Smooth muscle cell of the brain vasculature (primary cell): ENCODE measurements at regions not wholly inside any gene's neighbourhood (a gene's known extent, or its start where the extent isn't known, plus 50 kb on each side); places are given as distances from the start of the nearest gene placed in this dataset.
"Not testable (repeated sequence)": the region's sequence is repeated elsewhere in the genome, so short reads cannot be mapped to it uniquely, and the experiment has no call there.

Experiments used
- DNase-seq: peaks from one replicate; pipeline ENCODE4 v3.0.0-alpha.2; 2012; ENCODE audit warnings: low read depth, low spot score

DNA sequence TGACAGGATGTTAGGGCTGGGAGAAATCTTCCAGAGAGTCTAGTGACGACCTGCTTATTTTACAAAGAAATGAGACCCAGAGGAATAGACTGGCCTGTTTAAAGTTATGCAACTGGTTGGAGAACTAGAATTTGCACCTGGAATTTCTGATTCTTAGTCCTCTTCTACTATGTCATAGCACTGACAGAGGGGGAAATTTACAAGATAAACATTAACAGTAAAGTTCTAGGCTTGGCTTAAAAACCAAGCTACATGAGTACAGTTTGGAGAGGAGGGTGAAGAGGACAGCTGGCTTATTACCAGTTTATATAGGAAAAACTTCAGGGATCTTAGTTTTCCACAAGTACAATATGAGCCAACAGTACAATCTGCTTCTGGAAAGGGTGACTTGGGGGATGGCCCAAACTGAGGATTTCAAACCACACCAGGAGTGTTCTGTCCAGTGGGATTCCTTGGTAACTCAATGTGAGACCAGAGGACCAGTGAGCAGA lies 269.6 kb downstream of the CD109 start:
- no peak for DNase-seq

DNA sequence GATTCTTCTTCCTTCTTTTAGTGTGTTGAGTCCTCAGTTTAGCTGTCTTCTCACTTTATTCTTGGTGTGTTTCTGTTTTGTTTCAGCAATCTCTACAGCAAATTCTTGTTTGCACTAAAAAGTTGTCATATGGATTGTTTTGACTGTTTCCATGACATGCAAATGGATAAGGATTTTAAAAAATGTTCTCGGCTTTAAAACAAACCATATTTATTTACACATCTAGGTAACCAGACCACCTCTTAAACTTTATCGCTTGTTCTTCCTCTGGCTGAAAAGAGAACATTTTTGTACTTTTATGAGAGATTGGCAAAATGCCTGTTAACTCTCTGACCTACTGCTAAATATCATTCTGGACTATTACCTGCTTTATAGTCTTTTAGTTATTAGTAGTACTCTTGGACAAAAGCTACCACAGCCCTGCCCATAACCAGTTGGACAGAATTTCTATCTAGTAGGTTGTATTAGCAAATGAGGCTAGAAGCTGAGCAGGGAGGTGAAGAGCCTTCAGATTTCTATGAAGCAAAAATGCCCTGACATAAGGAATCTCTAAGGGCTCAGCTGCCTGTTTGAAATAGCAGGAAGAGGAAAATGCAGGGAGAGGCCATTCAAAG lies 268.3 kb downstream of the CD109 start:
- DNase-seq, result no peak

DNA sequence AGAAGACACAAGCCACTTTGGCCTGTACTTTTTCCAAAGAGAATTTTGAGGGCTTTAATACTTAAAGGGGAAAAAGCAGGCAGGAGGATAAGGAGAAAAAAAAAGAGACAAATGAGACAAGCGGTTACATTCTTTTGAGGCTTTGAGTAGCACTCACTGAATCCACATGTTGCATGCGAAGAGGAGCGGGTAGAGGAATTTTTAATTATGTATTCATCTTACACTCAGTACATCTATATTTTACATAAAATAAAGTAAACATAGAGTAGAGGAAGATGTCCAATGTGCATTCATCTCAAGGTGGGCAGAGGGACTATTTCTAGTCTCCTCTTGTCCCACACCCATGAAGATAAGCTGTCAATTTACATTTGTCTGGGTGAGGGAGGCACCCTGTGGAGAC lies 266.9 kb downstream of the CD109 start:
- DNase-seq, result no peak

DNA sequence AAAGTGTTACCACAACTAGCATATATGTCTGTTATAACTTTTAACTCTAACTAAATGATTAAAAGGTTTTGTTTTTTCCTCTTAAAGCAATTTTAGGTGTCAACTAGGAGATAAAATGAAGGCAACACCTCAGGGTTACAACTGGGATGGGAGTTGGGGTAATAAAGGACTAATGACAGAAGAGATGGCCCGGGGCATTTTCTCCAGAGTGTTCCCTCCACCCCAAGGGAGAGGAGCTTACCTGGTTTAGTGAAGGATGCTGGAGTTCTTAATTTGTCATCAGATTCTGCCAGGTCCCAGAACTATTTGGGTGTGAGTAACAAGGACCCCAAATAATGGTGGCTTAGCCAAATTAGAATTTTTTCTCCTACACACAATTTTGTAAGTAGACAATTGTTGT lies 260.3 kb downstream of the CD109 start:
- no peak for DNase-seq

DNA sequence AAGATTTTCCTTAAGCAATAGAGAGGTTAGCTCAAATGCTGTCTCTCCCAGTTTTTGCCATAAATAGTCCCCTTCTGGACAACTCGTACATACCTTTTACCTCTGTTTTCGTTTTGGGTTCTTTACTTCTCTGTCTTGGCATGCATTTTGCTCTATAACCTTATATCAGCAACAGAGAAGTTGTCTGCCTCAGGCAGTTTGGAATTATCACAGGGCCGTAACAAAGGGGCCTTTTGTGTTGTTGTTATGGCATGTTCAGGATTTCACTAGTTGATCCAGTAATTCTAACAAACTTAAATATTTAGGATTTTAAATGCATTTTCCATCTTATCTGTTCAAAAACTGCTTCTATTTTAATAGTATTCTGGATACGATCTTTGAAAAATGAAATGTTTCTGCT lies 259.8 kb downstream of the CD109 start:
- no peak for DNase-seq

DNA sequence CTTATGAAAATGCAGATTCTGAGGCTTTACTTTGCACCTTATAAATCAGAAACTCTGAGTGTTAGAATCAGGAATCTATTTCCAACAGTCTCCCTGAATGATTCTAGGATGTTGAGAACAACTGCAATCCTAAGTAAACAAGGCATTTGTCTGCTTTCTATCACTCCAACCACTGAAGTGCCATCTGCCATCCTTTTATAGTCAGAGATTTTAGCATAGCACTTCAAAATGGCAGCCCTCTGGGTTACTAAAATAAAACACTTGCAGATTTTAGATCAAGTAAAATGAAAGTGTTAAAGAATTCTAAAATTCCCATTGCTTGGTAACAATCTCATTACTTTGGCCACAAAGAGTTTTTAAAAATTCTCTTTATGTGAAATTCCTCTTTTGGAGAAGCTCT lies 258.9 kb downstream of the CD109 start:
- no peak for DNase-seq

DNA sequence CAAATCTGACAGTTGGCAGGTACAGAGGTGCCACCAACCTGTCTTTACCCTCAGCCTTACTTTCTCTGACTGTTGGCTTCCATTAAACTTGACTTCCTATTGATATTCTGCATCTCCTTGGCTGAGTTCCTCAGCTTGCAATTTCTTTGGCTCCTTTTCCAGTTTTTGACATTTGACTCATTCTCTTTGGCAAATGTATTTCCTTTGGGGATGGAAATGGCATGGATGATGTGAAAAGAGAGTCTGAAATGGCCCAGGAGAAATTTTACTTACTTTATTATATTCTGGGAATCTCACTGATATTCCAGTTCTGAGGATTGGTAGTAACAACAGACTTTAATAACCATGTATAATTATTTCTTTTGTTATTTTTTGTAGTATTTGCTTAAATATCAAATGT lies 255.2 kb downstream of the CD109 start:
- no peak for DNase-seq

DNA sequence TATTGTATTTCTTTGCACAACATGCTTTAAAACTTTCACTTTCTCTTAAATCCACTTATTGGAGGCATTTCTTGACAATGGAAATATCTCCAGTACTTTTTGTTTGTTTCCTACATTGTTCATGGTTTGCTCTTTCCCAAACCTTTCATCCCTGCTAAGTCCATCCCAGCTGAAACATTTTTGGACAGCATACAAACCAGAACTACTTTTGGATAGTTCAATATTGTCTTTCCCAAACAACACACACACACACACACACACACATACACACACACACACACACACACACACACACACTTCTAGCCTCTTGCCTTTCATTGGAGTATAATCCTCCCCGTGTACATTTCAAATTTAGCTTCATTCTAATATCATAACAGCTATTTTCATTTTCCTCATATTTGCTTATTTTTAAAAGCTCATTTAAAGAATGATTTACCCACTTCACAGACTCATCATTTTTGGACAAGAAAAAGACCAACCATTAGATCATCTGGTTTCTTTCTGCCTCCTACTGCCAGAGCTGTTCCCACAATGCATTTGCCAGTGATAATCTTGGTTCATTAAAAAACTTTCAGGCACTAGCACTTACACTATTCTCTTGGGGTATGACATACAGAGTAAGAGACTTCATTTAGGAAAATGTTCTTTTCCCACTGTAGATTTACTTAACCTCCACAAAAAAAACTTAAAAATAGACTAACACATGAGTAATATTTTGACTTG lies 248.1 kb downstream of the CD109 start:
- DNase-seq, result no peak

DNA sequence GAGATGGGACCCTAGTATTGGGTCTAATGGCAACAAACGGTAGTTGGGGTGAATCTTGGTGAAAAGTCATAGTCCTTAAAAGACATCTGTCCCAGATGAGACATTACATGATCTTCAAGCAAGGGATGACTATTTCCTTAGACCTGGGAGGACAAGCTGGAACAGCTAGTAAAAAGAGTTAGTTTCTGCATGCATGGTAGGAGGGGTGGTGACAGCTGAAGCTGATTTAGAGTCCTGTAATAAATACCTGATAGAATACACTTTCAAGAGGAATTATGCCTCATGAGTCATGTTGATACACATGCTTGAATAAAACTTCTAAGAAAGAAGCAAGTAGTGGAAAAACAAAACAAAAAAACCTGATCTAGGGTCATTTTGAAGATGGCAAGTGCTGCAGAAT lies 247.4 kb downstream of the CD109 start:
- no peak for DNase-seq

DNA sequence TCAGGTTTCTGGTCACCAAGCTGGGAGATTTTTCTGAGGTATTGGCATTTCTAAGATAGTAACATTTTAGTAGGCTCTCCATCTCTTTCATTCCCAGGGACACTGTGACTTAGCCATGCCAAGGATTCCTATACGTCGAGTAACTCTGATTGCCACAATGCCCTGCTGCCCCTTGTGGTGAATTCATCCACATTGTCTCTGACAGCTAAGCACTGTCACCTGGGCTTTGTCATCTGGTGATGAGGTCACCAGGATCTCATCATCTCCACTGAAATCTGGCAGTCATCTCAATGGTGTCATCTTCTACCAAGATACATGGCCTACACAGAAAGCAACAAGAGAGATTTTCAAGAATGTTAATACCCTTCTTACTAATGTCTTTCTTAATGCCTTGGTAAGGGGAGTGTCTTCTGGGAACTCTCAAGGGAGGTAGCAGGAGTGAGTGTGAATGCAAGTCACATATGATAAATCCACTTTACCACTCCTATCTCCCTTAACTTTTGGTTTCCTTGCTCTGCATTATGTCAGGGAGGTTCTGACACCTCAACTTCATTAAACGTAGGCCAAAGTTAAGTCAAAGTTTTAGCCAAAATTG lies 246.7 kb downstream of the CD109 start:
- DNase-seq, result no peak

DNA sequence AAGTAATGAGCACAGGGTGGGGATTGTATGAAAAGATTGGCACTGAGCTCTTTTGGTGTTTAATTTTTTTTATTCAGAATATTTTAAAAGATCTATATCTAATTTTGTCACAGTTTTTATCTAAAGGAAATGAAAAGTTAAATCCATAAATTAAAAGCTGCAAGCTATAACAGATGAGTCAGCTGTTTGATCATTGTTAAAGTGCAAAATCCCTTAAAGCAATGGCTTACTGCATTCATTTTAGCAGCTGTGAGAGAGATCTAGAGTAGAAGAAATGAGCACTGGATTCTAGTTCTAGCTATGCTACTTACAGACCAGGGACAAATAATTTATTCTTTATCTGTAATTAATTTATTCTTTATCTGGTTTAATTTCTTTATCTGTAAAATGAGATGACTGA lies 245.9 kb downstream of the CD109 start:
- no peak for DNase-seq

DNA sequence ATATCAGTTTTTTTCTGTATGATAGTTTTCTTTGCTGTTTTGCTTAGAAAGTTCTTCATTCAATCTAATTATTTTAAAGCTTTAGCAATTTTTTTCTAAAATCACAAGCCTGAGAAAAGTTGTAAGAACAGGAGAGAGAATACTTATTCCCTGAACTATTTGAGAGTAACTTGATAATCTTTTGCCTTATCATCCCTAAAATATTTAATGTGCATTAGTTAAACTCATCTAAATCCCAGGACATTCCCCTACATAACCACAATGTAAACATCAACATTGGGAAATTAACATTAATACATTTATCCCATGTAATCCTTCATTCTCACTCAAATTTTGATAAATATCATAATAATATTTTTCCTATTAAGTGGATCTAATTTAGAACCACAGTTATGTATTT lies 241.8 kb downstream of the CD109 start:
- no peak for DNase-seq

DNA sequence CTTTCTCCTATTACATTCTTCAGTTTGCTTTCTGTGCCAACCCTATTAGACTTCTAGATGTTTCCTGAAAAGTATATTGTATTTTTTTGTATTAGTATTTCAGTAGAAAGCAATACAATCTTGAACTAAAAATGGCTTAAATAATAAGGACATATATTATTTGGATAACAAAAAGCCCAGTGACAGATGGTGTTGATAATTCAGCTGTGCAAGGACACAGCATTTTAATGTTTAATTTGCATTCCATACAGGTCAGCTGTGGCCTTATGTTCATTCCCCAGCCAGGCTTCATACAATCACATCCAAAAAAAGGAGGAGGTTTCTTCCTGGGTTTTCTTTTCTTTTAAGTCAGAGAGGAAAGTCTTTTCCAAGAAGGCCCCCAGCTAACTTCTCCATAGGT lies 236.9 kb downstream of the CD109 start:
- no peak for DNase-seq

DNA sequence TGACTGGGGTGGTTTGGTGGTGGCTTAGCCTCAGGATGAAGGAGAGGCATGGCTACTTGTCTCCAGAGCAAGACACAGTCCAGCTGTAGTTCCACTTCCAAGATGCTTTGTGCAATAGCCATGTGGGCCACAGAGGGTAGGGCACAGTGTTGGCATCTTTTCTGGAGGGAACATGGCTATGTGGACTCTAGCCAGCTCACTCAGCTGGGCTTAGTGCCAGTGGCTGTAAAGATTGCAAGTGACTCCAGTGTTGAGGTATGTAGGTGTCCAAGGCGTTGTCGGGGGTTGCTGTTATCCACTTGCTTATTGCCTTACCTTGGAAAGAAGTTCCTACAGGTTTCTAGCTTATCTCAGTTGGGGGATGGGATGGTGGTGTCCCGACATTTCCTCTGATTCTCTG lies 233.4 kb downstream of the CD109 start:
- DNase-seq, result no peak

DNA sequence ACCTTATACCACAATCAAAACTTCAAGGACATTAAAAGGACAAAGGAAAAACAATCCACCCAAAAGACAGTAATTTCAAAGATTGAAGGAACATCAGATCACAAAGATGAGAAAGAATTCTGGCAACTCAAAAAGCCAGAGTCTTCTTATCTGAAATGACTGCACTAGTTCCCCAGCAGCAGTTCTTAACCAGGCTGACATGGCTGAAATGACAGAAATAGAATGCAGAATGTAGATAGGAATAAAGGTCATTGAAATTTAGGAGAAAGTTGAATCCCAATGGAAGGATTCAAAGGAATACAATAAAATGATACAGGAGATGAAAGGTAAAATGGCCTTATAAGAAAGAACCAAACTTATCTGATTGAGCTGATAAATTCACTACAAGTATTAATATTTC lies 231.4 kb downstream of the CD109 start:
- no peak for DNase-seq

DNA sequence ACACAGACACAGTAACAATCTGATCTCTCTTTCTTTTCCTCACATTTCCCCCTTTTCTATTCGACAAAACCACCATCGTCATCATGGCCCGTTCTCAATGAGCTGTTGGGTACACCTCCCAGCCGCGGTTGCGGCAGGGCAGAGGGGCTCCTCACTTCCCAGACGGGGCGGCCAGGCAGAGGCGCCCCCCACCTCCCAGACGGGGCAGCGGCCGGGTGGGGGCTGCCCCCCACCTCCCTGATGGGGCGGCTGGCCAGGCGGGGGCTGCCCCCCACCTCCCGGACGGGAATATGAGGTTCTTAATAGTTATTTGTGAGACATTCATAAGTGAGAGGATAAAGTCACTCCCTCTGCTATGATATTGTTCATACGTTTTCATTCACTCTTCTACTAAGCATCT lies 229.7 kb downstream of the CD109 start:
- DNase-seq, result not testable (repeated sequence)

DNA sequence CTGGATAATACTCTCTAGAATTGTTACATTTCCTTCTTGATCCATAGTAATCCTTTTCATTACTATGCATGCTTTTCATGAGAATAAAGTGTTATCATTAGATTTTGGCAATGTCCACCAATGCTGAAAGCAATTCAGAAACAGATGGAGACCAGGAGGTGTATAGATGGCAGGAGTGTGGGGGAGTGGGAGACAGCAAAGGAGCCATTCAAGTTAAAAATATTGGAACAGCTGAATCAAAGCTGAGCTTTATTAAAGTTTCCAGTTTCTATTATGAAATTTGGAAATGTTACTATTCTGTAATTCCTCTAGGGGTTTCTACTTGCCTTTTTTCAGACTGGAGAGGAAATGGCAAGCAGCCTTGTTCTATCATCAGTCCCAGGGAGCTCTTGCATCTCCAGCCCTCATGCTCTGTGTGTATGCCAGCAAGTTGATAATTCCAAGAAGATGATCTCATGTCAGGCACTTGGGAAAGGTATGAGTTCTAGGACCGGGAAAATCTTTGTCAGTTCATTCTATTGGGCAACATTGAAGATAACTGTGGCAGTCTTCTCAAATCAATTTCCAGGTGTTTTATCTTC lies 228.0 kb downstream of the CD109 start:
- no peak for DNase-seq

DNA sequence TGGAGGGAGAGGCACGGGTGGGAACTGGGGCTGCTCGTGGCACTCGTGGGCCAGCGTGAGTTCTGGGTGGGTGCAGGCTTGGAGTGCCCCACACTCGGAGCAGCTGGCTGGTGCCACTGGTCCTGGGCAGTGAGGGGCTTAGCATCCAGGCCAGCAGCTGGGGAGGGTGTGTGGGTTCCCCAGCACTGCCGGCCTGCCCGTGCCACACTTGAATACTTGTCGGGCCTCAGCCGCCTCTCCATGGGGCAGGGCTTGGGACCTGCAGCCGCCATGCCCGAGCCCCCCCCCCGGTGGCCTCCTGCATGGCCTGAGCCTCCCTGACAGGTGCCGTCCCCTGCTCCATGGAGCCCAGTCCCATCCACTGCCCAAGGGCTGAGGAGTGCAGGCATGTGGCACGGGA lies 207.2 kb downstream of the CD109 start:
- DNase-seq, result no peak

DNA sequence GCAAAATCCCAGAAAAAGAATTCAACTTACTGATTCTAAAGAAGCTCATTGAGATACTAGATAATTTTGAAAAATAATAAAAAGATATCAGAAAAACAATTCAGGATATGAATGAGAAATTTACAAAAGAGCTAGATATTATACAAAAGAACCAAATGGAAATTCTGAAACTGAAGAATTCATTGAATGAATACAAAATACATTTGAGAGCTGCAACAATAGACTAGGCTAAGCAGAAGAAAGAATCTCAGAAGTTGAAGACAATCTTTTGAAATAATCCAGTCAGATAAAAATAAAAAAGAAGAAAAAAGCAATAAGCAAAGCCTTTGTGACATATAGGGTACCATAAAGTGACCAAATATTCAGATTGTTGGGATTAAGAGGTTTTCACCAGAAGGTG lies 206.0 kb downstream of the CD109 start:
- no peak for DNase-seq

DNA sequence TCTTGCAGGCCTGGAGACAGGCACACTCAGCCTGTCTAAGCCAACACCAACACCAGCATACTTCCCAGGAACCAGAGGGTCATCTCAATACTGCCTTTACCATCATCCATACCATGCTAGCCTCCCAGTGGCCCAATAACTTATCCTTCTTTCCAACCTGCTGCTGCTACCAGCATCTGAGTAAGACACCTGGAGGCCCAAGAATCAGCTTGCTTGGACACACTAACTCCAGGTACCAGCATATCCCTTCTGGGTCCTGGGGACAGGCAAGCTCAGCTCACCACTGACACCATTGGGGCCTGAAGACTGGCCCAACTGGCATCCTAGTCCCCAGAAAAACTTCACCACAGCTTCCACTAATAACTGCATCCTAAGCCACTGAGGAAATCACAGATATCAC lies 205.3 kb downstream of the CD109 start:
- DNase-seq, result no peak

DNA sequence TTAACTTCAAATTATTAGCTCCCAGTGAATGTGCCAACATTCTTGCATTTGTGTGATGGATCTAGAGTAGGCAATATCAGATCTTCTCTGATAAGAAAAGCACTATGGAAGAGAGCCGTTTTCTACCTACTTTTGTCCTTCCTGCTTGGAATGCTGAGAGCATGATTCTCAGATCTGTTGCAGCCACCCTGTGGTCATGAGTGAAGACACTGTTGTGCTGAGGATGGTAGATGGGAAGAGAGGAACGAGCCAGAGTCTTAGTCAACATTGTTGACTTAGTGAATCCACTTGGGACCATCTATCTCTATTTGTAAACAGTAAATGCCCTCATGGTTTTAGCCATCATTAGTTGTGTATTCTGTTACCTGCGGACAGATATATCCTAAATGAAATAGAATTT lies 202.6 kb downstream of the CD109 start:
- DNase-seq, result no peak

DNA sequence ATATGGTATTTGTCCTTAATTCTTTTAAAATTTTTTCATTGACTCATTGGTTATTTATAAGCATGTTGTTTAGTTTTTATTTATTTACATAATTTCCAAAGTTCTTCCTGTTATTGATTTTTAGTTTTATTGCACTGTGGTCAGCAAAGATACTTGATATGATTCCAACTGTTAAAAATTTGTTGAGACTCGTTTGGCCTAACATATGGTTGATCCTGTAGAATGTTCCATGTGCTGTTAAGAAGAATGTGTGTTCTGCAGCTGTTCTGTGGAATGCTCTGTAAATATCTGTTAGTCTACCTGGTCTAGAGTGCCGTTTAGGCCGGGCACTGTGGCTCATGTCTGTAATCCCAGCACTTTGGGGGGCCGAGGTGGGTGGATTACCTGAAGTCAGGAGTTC lies 197.7 kb downstream of the CD109 start:
- no peak for DNase-seq

DNA sequence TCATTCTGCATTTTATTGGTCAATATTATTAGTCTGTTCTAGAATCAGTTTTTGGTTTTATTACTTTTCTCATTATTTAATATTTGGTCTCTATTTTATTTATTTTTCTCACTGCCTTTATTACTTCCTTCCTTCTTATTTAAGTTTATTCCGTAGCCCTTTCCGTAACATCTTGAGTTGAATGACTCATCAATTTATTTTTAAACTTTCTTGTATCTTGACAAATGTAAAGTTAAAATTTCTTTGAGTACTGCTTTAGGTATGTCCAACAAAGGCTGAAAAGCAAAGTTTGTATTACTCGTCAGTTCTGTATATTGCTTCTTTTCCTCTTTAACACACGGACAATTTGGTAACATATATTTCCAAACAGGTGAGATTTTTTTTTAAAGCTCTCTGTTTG lies 192.0 kb downstream of the CD109 start:
- DNase-seq, result no peak
